WTC11 (cell line): ENCODE measurements at regions not wholly inside any gene's neighbourhood (a gene's known extent, or its start where the extent isn't known, plus 50 kb on each side); places are given as distances from the start of the nearest gene placed in this dataset.

Experiments
- ATAC-seq: fragments of 200-7000 bp; cut with Tn5 transposase; 2 replicates; pipeline ENCODE4 v1.10.0; 2021; ENCODE audit warnings: mild to moderate bottlenecking, moderate library complexity
- CTCF ChIA-PET: fragments of 300-600 bp; sonication (Branson Sonifier 250); formaldehyde crosslinking; loops from one replicate; lab custom pipeline; 2021; ENCODE audit warnings: antibody characterized with exemption; lab: Charles Lee
- POLR2A ChIA-PET: fragments of 350-600 bp; sonication (Branson Sonifier 250); formaldehyde crosslinking; loops from one replicate; lab custom pipeline; 2021; ENCODE audit warnings: antibody characterized with exemption; lab: Charles Lee
- DNase-seq: peaks from one replicate; pipeline ENCODE4 v3.0.0; 2021; ENCODE audit warnings: low spot score
- H3K27ac Mint-ChIP-seq: 2 replicates; pipeline ENCODE4 v1.8.0; 2021; ENCODE audit warnings: mixed read lengths
- H3K27me3 Mint-ChIP-seq: 2 replicates; pipeline ENCODE4 v1.8.0; 2021; ENCODE audit warnings: low read depth, mild to moderate bottlenecking, moderate library complexity, mixed read lengths
- H3K36me3 Mint-ChIP-seq: 2 replicates; pipeline ENCODE4 v1.8.0; 2021; ENCODE audit warnings: mixed read lengths
- H3K4me1 Mint-ChIP-seq: 2 replicates; pipeline ENCODE4 v1.8.0; 2022; ENCODE audit warnings: mixed read lengths
- H3K4me3 Mint-ChIP-seq: 2 replicates; pipeline ENCODE4 v1.8.0; 2021; ENCODE audit warnings: mild to moderate bottlenecking, moderate library complexity, mixed read lengths
- H3K9me3 Mint-ChIP-seq: 2 replicates; pipeline ENCODE4 v1.8.0; 2021; ENCODE audit warnings: mixed read lengths
- EMX1 ChIP-seq: fragments of 250-450 bp; sonication (Bioruptor Pico); IDR thresholded peaks from 2 replicates; pipeline ENCODE4 v1.8.0; 2021; ENCODE audit warnings: mild to moderate bottlenecking
- ESRRA ChIP-seq: sonication (generic); formaldehyde crosslinking; IDR thresholded peaks from 2 replicates; pipeline ENCODE4 v1.8.1; 2022; ENCODE audit warnings: mild to moderate bottlenecking, missing genetic modification reagents, borderline replicate concordance
- FOXJ3 ChIP-seq: sonication (generic); formaldehyde crosslinking; IDR thresholded peaks from 2 replicates; pipeline ENCODE4 v1.9.0; 2021; ENCODE audit warnings: missing genetic modification reagents, mild to moderate bottlenecking, borderline replicate concordance
- GABPB1 ChIP-seq: sonication (generic); formaldehyde crosslinking; IDR thresholded peaks from 2 replicates; pipeline ENCODE4 v1.8.1; 2023; ENCODE audit warnings: mild to moderate bottlenecking, missing genetic modification reagents
- GRHL2 ChIP-seq: fragments of 250-450 bp; sonication (Bioruptor Pico); IDR thresholded peaks from 2 replicates; pipeline ENCODE4 v1.8.0; 2022; ENCODE audit warnings: mild to moderate bottlenecking, moderate library complexity; ENCODE audit not compliant: insufficient replicate concordance, severe bottlenecking
- HMGA2 ChIP-seq: fragments of 250-450 bp; sonication (Bioruptor Pico); IDR thresholded peaks from 2 replicates; pipeline ENCODE4 v1.4.0; 2021; ENCODE audit warnings: mild to moderate bottlenecking, moderate library complexity
- JAZF1 ChIP-seq: fragments of 250-450 bp; sonication (Bioruptor Pico); IDR thresholded peaks from 2 replicates; pipeline ENCODE4 v1.9.0; 2021; ENCODE audit warnings: moderate library complexity, mild to moderate bottlenecking, inconsistent platforms
- MXD4 ChIP-seq: fragments of 250-450 bp; sonication (Bioruptor Pico); IDR thresholded peaks from 2 replicates; pipeline ENCODE4 v1.8.0; 2021; ENCODE audit warnings: mild to moderate bottlenecking, moderate library complexity, borderline replicate concordance
- NFYB ChIP-seq: sonication (generic); formaldehyde crosslinking; conservative IDR thresholded peaks from 2 replicates; pipeline ENCODE4 v1.8.0; 2022; ENCODE audit warnings: low read depth, missing genetic modification reagents
- NR3C1 ChIP-seq: sonication (generic); formaldehyde crosslinking; conservative IDR thresholded peaks from 2 replicates; pipeline ENCODE4 v1.8.1; 2023; ENCODE audit warnings: low read depth, mild to moderate bottlenecking, missing genetic modification reagents
- RELA ChIP-seq: sonication (generic); formaldehyde crosslinking; IDR thresholded peaks from 2 replicates; pipeline ENCODE4 v1.8.1; 2022; ENCODE audit warnings: missing genetic modification reagents, mild to moderate bottlenecking, borderline replicate concordance
- SMAD3 ChIP-seq: sonication (generic); formaldehyde crosslinking; IDR thresholded peaks from 2 replicates; pipeline ENCODE4 v1.8.0; 2022; ENCODE audit warnings: missing genetic modification reagents, mild to moderate bottlenecking, borderline replicate concordance
- SOX15 ChIP-seq: fragments of 250-450 bp; sonication (Bioruptor Pico); IDR thresholded peaks from 2 replicates; pipeline ENCODE4 v1.9.0; 2021; ENCODE audit warnings: mild to moderate bottlenecking
- SP1 ChIP-seq: sonication (generic); formaldehyde crosslinking; conservative IDR thresholded peaks from 2 replicates; pipeline ENCODE4 v1.8.1; 2022; ENCODE audit warnings: missing genetic modification reagents
- TCF7 ChIP-seq: sonication (generic); formaldehyde crosslinking; IDR thresholded peaks from 2 replicates; pipeline ENCODE4 v1.8.0; 2022; ENCODE audit warnings: mild to moderate bottlenecking, low read depth, missing genetic modification reagents, moderate library complexity
- TP53 ChIP-seq: sonication (generic); formaldehyde crosslinking; IDR thresholded peaks from 2 replicates; pipeline ENCODE4 v1.8.1; 2023; ENCODE audit warnings: mild to moderate bottlenecking, missing genetic modification reagents
- ZBTB21 ChIP-seq: sonication (generic); formaldehyde crosslinking; IDR thresholded peaks from 2 replicates; pipeline ENCODE4 v1.8.1; 2023; ENCODE audit warnings: mild to moderate bottlenecking, missing genetic modification reagents, borderline replicate concordance
- ZNF671 ChIP-seq: fragments of 250-450 bp; sonication (Bioruptor Pico); IDR thresholded peaks from 2 replicates; pipeline ENCODE4 v1.8.0; 2021; ENCODE audit warnings: mild to moderate bottlenecking
- TF ChIP-seq, protein P1 (sequence below): fragments of 250-450 bp; sonication (Bioruptor Pico); IDR thresholded peaks from 2 replicates; pipeline ENCODE4 v1.8.0; 2021; ENCODE audit warnings: mild to moderate bottlenecking
- TF ChIP-seq, protein P2 (sequence below): sonication (generic); formaldehyde crosslinking; IDR thresholded peaks from 2 replicates; pipeline ENCODE4 v1.8.1; 2023; ENCODE audit warnings: mild to moderate bottlenecking, missing genetic modification reagents
- TF ChIP-seq, protein P3 (sequence below): fragments of 250-450 bp; sonication (Bioruptor Pico); IDR thresholded peaks from 2 replicates; pipeline ENCODE4 v1.9.0; 2021; ENCODE audit warnings: mild to moderate bottlenecking
- TF ChIP-seq, protein P4 (sequence below): sonication (generic); formaldehyde crosslinking; IDR thresholded peaks from 2 replicates; pipeline ENCODE4 v1.8.1; 2023; ENCODE audit warnings: mild to moderate bottlenecking, missing genetic modification reagents, moderate library complexity
- TF ChIP-seq, protein P5 (sequence below): sonication (generic); formaldehyde crosslinking; IDR thresholded peaks from 2 replicates; pipeline ENCODE4 v1.8.0; 2023; ENCODE audit warnings: mild to moderate bottlenecking, missing genetic modification reagents

DNA sequence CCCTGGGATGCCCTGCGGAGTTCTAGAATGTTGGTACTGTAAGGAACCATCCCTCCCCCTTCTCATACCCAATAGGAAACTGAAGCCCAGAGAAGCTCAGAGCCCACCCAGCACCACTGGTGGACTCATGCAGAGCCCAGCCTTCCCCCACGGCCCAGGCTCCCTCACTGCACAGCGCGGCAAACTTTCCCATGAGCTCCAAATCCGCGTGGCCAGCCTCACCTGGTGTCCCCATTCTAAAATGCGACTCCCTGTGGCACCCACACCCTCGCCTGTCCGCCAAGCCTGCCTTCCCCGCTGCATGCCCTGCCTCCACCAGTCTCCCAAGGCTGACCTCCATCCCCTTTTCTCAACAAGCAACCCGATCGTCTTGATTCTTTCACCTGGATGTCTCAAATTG, 51.1 kb downstream of the PTGR3 start (continued):
- no peak for TF ChIP-seq ZBTB21 (CRISPR knock-in tag)
- no peak for TF ChIP-seq SMAD3 (CRISPR knock-in tag)
- TF ChIP-seq, protein P1, sequence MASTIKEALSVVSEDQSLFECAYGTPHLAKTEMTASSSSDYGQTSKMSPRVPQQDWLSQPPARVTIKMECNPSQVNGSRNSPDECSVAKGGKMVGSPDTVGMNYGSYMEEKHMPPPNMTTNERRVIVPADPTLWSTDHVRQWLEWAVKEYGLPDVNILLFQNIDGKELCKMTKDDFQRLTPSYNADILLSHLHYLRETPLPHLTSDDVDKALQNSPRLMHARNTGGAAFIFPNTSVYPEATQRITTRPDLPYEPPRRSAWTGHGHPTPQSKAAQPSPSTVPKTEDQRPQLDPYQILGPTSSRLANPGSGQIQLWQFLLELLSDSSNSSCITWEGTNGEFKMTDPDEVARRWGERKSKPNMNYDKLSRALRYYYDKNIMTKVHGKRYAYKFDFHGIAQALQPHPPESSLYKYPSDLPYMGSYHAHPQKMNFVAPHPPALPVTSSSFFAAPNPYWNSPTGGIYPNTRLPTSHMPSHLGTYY (CRISPR knock-in tag): no peak
- no peak for TF ChIP-seq EMX1
- no peak for TF ChIP-seq TP53 (CRISPR knock-in tag)
- TF ChIP-seq GABPB1: no peak
- TF ChIP-seq, protein P2, sequence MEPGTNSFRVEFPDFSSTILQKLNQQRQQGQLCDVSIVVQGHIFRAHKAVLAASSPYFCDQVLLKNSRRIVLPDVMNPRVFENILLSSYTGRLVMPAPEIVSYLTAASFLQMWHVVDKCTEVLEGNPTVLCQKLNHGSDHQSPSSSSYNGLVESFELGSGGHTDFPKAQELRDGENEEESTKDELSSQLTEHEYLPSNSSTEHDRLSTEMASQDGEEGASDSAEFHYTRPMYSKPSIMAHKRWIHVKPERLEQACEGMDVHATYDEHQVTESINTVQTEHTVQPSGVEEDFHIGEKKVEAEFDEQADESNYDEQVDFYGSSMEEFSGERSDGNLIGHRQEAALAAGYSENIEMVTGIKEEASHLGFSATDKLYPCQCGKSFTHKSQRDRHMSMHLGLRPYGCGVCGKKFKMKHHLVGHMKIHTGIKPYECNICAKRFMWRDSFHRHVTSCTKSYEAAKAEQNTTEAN (CRISPR knock-in tag): no peak
- TF ChIP-seq MXD4 (CRISPR knock-in tag): no peak
- no peak for TF ChIP-seq RELA (CRISPR knock-in tag)
- TF ChIP-seq, all 79 proteins: peak for 0

DNA sequence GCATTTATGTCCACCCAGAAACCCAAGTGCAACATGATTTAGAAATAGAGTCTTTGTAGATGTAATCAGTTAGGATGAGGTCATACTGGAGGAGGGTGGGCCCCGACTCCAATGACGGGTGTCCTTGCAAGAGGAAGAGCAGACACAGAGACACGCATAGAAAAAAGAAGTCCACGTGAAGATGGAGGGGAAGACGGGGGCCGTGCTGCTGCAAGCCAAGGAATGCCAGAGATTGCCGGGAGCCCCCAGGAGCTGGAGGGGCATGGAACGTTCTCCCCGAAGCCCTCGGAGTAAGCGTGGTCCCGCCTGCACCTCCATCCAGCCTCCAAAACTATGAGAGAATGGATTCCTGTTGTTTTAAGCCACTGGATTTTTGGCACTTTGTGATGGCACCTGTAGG, 51.6 kb downstream of the PTGR3 start:
- Mint-ChIP-seq H3K4me3 (no peak overlapping the region), H3K9me3 (peaks cover 24% of the 10 kb centered on the region), H3K27ac (no peak overlapping the region), H3K4me1 (peaks cover 16% of the 10 kb centered on the region)
- CTCF ChIA-PET: no interaction called here
- TF ChIP-seq TCF7 (CRISPR knock-in tag): no peak
- no peak for TF ChIP-seq NR3C1 (CRISPR knock-in tag)
- TF ChIP-seq SOX15 (CRISPR knock-in tag): no peak
- TF ChIP-seq ZNF671 (CRISPR knock-in tag): no peak
- TF ChIP-seq FOXJ3 (CRISPR knock-in tag): no peak
- no peak for TF ChIP-seq SP1
- no peak for TF ChIP-seq ESRRA
- TF ChIP-seq NFYB (CRISPR knock-in tag): no peak
- TF ChIP-seq, protein P3, sequence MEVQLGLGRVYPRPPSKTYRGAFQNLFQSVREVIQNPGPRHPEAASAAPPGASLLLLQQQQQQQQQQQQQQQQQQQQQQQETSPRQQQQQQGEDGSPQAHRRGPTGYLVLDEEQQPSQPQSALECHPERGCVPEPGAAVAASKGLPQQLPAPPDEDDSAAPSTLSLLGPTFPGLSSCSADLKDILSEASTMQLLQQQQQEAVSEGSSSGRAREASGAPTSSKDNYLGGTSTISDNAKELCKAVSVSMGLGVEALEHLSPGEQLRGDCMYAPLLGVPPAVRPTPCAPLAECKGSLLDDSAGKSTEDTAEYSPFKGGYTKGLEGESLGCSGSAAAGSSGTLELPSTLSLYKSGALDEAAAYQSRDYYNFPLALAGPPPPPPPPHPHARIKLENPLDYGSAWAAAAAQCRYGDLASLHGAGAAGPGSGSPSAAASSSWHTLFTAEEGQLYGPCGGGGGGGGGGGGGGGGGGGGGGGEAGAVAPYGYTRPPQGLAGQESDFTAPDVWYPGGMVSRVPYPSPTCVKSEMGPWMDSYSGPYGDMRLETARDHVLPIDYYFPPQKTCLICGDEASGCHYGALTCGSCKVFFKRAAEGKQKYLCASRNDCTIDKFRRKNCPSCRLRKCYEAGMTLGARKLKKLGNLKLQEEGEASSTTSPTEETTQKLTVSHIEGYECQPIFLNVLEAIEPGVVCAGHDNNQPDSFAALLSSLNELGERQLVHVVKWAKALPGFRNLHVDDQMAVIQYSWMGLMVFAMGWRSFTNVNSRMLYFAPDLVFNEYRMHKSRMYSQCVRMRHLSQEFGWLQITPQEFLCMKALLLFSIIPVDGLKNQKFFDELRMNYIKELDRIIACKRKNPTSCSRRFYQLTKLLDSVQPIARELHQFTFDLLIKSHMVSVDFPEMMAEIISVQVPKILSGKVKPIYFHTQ: no peak
- TF ChIP-seq HMGA2 (CRISPR knock-in tag): no peak
- TF ChIP-seq, protein P4, sequence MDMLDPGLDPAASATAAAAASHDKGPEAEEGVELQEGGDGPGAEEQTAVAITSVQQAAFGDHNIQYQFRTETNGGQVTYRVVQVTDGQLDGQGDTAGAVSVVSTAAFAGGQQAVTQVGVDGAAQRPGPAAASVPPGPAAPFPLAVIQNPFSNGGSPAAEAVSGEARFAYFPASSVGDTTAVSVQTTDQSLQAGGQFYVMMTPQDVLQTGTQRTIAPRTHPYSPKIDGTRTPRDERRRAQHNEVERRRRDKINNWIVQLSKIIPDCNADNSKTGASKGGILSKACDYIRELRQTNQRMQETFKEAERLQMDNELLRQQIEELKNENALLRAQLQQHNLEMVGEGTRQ (CRISPR knock-in tag): no peak
- no peak for TF ChIP-seq JAZF1 (CRISPR knock-in tag)
- TF ChIP-seq, all 79 proteins: peak for 0
- POLR2A ChIA-PET: no interaction called here
- Mint-ChIP-seq H3K36me3 (peaks cover 12% of the 10 kb centered on the region), H3K27me3 (no peaks in the 10 kb centered on the region)
- ATAC-seq (no peak), DNase-seq (no peak)

DNA sequence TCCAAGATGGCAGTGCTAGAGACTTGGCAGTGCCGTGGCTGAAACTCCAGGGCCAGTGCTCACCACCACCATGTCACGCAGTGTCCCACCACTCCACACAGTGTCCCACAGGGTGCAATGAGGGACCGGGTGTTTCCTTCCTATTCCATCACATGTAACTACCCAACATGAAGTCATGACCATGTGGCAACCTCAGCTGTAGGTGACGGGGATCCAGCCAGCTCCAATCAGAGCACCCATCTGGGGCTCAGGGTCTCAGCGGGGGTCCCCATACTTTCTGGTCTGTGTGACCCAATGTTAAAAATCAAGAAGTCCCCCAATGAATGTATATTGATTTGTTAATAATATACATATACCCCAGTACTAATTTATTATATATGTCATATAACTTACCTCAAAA, 52.1 kb downstream of the PTGR3 start:
- POLR2A ChIA-PET: no interaction called here

More for the DNA sequence above, 52.1 kb downstream of the PTGR3 start:
- Mint-ChIP-seq H3K4me1 (peaks cover 16% of the 10 kb centered on the region), H3K36me3 (peaks cover 17% of the 10 kb centered on the region), H3K27me3 (no peaks in the 10 kb centered on the region), H3K27ac (no peak overlapping the region), H3K4me3 (no peak overlapping the region), H3K9me3 (peaks cover 30% of the 10 kb centered on the region)
- ATAC-seq (no peak), DNase-seq (no peak)
- TF ChIP-seq GRHL2 (CRISPR knock-in tag) (no peak), GABPB1 (no peak), TP53 (CRISPR knock-in tag) (no peak)
- TF ChIP-seq, protein P5, sequence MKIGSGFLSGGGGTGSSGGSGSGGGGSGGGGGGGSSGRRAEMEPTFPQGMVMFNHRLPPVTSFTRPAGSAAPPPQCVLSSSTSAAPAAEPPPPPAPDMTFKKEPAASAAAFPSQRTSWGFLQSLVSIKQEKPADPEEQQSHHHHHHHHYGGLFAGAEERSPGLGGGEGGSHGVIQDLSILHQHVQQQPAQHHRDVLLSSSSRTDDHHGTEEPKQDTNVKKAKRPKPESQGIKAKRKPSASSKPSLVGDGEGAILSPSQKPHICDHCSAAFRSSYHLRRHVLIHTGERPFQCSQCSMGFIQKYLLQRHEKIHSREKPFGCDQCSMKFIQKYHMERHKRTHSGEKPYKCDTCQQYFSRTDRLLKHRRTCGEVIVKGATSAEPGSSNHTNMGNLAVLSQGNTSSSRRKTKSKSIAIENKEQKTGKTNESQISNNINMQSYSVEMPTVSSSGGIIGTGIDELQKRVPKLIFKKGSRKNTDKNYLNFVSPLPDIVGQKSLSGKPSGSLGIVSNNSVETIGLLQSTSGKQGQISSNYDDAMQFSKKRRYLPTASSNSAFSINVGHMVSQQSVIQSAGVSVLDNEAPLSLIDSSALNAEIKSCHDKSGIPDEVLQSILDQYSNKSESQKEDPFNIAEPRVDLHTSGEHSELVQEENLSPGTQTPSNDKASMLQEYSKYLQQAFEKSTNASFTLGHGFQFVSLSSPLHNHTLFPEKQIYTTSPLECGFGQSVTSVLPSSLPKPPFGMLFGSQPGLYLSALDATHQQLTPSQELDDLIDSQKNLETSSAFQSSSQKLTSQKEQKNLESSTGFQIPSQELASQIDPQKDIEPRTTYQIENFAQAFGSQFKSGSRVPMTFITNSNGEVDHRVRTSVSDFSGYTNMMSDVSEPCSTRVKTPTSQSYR (CRISPR knock-in tag): no peak
- CTCF ChIA-PET: no interaction called here
